ENCODE measurements at regions not wholly inside any gene's neighbourhood (a gene's known extent, or its start where the extent isn't known, plus 50 kb on each side); places are given as distances from the start of the nearest gene placed in this dataset.
"Not testable (repeated sequence)": the region's sequence is repeated elsewhere in the genome, so short reads cannot be mapped to it uniquely, and the experiment has no call there.

GRCh38 chr6:159642995-159643394 is 50.0 kb downstream of the SOD2 start:
- FAIRE-seq (no peak), DNase-seq (ENCODE audit: extremely low spot score, insufficient read length, low read depth) (no peak)

DNA sequence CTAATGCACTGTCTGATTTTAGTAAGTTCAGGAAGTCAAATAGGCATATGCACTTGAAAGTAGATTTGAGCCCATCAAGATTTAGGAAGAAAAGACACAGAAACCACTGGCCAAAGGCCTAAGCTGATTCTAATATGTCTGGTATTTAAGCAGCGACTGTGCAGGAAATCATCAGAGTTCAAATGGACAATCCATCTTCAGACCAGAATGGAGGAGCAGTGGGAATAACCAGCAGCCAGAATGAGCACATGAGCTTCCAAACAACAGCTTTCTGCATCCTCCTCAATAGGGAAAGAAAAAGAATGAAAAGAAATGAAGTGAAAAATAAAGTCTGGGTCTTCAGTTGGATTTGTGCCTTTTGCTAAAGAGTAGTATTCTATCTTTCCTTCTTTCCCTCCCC is 50.6 kb downstream of the SOD2 start:
- no peak for FAIRE-seq
- DNase-seq (ENCODE audit: extremely low spot score, insufficient read length, low read depth), result no peak

DNA sequence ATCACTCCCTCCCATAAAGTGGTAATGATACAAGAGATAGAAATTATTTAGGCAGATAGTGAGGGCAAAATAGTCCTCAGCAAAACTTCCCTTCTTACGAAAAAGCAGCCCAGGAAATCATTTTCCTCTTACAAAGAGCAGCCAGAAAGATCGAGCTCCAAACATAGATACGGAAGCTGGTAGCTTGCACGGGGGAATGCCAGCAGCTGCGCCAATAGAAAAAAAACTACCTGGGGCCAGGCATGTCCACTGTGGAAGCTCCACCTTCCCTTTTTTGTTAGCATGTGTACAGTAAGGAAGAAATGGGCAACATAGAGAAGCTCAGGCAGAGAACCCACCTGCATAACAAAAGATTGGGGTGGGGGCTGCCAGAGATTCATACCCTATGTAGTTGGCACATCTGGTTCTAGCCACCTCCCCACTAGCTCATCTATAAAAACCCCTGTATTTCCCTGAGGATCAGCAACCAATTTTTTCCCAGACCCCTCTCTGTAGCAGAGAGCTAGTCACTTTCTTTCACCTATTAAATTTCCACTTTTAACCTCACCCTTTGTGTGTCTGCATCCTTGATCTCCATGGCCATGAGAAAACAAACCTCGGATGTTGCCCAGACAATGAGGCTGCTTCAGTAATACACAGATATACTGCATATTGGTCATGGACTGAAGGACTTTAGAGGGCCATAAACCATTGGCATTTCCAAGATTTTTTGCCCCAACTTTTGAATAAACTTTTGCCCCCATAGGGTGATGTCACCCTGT is 52.1 kb downstream of the SOD2 start:
- FAIRE-seq (no peak), DNase-seq (ENCODE audit: extremely low spot score, insufficient read length, low read depth) (no peak)

- FAIRE-seq (no peak), DNase-seq (ENCODE audit: extremely low spot score, insufficient read length, low read depth) (no peak)
Measured at GRCh38 chr6:159640322-159640721, 52.7 kb downstream of the SOD2 start.

DNA sequence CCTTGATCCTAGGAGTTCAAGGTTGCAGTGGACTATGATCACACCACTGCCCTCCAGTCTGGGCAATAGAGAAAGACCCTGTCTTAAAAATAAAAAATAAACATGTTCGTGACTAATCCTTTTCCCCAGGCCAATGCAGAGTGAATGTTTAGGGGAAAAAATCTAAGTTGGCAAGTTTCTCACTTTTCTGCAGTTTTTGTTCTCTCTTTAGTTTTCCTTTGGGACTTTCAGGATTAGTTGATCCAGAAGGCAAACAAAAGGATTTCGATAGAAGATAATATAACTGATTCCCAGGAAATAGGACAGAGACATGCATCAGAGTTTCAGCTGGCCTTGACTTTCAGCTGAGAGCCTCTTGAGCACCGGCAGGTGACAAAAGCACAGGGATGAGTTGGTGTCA is 53.3 kb downstream of the SOD2 start:
- no peak for FAIRE-seq
- DNase-seq (ENCODE audit: extremely low spot score, insufficient read length, low read depth), result no peak

DNA sequence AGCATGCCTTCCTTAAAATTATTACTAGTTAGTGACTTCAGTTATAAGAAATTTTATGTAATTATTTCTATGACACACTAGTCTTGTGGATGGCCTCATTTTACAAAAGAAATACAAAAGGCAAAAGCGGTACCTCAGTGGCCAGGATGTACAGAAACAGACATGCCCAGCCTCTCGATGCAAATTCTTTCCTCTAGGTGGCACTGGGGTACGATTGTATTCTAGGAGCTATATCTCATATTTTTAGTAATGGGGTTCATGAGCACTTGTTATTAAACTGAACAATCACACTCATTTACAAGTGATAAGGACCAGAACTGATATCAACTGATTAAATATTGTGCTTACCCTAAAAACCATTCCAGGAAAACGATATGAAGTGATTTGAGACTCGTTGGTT is 59.8 kb downstream of the SOD2 start:
- FAIRE-seq, result peak; percentile 48
- no peak for DNase-seq (ENCODE audit: extremely low spot score, insufficient read length, low read depth)

DNA sequence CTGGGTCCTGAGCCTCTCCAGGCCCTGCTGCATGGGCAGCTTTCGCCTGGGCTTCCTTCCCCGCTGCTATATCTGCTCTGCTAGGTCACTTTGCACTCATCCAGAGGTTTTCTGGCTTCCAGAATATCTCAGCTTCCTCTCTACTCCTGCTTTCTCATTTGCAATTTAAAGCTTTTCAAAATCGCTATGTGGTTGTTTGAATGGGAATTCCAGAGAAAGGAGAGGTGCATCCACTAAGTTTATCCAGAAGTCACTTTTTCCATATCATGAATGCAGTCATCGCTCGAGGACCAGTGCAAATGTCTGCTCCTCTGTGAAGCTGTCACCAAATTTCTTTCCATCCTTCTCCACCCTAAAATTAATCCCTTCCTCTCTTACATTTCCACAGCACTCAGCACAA is 61.2 kb downstream of the SOD2 start:
- no peak for FAIRE-seq
- DNase-seq (ENCODE audit: extremely low spot score, insufficient read length, low read depth), result no peak

GRCh38 chr6:159627939-159628338 is 65.1 kb downstream of the SOD2 start:
- DNase-seq (ENCODE audit: extremely low spot score, insufficient read length, low read depth) (no peak), FAIRE-seq (no peak)

- not testable (repeated sequence) for FAIRE-seq; DNase-seq (ENCODE audit: extremely low spot score, insufficient read length, low read depth)
Measured at GRCh38 chr6:159626506-159626905, 66.5 kb downstream of the SOD2 start.

GRCh38 chr6:159623156-159623555 is 69.9 kb downstream of the SOD2 start:
- no peak for FAIRE-seq
- no peak for DNase-seq (ENCODE audit: extremely low spot score, insufficient read length, low read depth)

- DNase-seq (ENCODE audit: extremely low spot score, insufficient read length, low read depth) (no peak), FAIRE-seq (no peak)
Measured at GRCh38 chr6:159620947-159621346, 72.1 kb downstream of the SOD2 start.

DNA sequence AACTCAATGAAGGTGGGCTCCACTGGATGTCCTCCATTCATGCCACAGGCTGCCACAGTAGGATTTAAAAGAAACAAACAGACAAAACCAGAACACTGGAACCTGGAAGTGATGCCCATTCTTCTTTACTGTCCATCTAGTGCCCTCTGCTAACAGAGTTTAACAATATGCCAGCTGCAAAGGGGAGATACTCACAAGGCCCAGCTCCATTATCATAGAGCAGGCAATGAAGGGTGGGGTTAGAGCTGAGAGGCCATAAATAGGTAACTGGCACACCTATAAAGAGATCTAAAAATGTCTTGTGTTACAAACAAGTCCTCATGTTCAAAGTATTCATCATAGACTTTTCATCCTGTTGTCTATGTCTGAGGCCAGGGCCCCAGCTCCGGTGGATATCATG is 75.6 kb downstream of the SOD2 start:
- FAIRE-seq (no peak), DNase-seq (ENCODE audit: extremely low spot score, insufficient read length, low read depth) (no peak)

- FAIRE-seq, result no peak
Measured at GRCh38 chr6:159616456-159616855, 76.6 kb downstream of the SOD2 start.

GRCh38 chr6:159615918-159616317 is 77.1 kb downstream of the SOD2 start:
- FAIRE-seq, result no peak
- DNase-seq (ENCODE audit: extremely low spot score, insufficient read length, low read depth), result no peak

More at GRCh38 chr6:159616456-159616855, 76.6 kb downstream of the SOD2 start:
- DNase-seq (ENCODE audit: extremely low spot score, insufficient read length, low read depth), result no peak

DNA sequence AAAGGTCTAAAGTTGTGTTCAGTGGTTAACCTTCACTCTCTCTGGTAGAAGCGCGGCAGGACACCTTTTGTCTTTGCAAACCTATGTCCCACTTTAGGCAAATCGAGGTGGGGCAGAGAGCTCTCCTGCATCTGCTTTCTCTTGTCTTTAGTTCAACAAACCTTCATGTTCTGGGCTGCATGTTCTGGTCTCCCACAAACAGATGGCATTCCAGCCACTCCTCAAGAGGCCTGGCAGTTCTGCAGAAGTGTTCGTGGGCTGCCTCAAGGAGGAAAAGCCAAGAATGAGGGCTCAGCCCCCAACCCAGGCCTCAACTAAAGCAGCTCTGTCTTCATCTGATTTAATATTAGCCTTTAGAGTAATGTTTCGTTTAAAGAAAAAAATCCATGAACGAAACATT is 82.2 kb downstream of the SOD2 start:
- no peak for FAIRE-seq
- DNase-seq (ENCODE audit: extremely low spot score, insufficient read length, low read depth), result no peak

- DNase-seq (ENCODE audit: extremely low spot score, insufficient read length, low read depth) (no peak), FAIRE-seq (no peak)
Measured at GRCh38 chr6:159609652-159610178, 83.3 kb downstream of the SOD2 start.

- FAIRE-seq, result peak; percentile 35
- peak; percentile 4 for DNase-seq (ENCODE audit: extremely low spot score, insufficient read length, low read depth)
Measured at GRCh38 chr6:159608961-159609651, 83.9 kb downstream of the SOD2 start.

DNA sequence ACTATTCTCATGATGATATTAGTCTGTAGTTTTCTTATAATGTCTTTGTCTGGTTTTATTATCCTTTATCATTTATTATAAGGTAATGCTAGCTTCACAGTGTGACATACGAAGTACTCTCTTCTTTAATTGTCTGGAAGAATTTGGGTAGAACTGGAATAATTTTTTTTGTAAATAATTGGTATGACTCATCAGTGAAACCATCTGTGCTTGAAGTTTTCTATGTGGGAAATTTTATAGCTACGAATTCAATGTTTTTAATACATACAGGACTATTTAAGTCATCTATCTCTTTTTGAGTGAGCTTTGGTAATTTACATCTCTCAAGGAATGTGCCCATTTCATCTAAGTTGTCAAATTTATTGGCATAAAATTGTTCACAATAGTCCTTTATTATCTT is 86.3 kb downstream of the SOD2 start:
- FAIRE-seq (no peak), DNase-seq (ENCODE audit: extremely low spot score, insufficient read length, low read depth) (no peak)

DNA sequence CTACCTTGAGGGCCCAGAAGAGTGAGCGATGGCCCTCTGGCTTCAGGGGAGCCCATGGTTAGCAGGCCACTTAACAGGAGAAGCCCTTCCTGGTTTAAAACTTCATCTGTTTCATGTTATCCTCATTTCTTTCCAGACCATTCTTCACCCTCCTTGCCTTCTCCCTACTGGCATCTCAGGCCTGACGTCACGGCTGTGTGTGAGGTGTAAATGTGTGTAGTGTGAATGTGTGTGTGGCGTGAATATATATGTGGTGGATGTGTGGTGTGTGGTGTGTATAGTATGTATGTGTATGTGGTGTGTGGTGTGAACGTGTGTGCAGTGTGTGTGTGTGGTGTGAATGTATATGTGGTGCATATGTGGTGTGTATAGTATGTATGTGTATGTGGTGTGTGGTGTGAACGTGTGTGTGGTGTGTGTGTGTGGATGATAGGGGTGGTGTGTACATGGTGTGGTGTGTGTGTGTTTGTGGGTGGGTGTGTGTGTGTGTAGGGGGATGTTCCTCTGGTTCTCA is 88.5 kb downstream of the SOD2 start:
- DNase-seq (ENCODE audit: extremely low spot score, insufficient read length, low read depth) (no peak), FAIRE-seq (peak; percentile 12)

- FAIRE-seq, result no peak
Measured at GRCh38 chr6:159602431-159603041, 90.5 kb downstream of the SOD2 start.

DNA sequence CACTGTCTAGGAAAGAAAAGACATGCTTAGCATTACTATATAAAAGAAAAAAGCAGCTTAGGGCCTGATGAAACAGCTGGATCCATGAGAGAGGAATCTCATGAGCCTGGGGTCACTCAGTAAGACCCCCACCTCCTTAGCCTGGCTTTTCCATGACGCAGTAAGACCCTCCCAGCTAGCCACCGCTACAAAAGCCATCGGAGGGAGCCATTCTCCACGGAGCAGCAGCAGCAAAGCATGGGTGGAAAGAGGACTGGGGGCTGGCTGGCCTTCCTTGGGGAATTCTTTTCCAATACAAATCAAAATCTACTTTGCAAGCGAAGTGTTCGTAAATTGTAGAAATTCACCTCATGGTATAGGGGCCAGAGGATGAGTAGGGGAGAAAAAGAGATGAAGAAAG is 91.8 kb downstream of the SOD2 start:
- no peak for FAIRE-seq

More at GRCh38 chr6:159602431-159603041, 90.5 kb downstream of the SOD2 start:
- no peak for DNase-seq (ENCODE audit: extremely low spot score, insufficient read length, low read depth)

More for the DNA sequence above, 91.8 kb downstream of the SOD2 start:
- DNase-seq (ENCODE audit: extremely low spot score, insufficient read length, low read depth), result no peak

Measured in GM18507 (cell line).